ENCODE measurements at regions not wholly inside any gene's neighbourhood (a gene's known extent, or its start where the extent isn't known, plus 50 kb on each side); places are given as distances from the start of the nearest gene placed in this dataset.

DNA sequence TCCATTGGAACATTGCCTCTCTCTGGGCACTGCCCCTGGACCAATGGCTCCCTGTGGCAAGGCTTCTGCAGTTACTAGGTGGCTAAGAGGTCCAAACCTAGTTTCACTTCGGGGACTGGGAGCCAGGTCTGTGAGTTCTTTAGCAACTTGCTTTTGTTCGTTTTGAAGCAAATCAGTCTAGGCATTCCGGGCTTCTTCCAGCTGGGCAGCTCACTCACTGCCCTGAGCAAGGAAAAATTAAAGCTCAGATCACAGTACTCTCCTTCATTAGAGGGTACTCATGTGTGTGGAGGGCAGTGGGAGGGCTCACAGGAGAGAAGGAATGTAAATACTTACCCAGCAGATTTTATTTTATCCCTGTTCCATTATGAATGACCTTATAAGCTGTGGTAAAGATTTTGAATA lies 80.3 kb downstream of the SPP2 start:
- peaks cover under 1% of the 10 kb centered on the region for H3K79me1 ChIP-seq (ENCODE audit: low read length)
- H3K27ac ChIP-seq (ENCODE audit: low read depth, low read length), result no peak overlapping the region
- no peaks in the 10 kb centered on the region for H3K36me3 ChIP-seq (ENCODE audit: control insufficient read depth in 1 of 2, insufficient read depth in 2 of 2, low read length in 2 of 2)
- no peak overlapping the region for H2BK5ac ChIP-seq (ENCODE audit: low read depth, low read length, poor library complexity)
- H3K4ac ChIP-seq (ENCODE audit: low read depth, low read length), result no peak overlapping the region
- H3K9me3 ChIP-seq (ENCODE audit: insufficient read depth, low read depth, low read length), result peaks cover 2% of the 10 kb centered on the region
- no CpG with 5 or more reads among the region's 3 CpGs for WGBS (ENCODE audit: extremely low coverage, insufficient coverage, insufficient read length)
- H3K23ac ChIP-seq (ENCODE audit: low read length), result no peak overlapping the region
- H2AK5ac ChIP-seq (ENCODE audit: low read length), result no peak overlapping the region
- no peak overlapping the region for H3K18ac ChIP-seq (ENCODE audit: low read length)
- H2BK120ac ChIP-seq (ENCODE audit: insufficient read depth, low read length, poor library complexity), result no peak overlapping the region
- H3K4me2 ChIP-seq (ENCODE audit: low read length), result no peak overlapping the region
- no peak overlapping the region for H2BK12ac ChIP-seq (ENCODE audit: low read length)
- H4K8ac ChIP-seq (ENCODE audit: low read depth, low read length), result no peak overlapping the region
- H3K14ac ChIP-seq (ENCODE audit: low read length), result no peak overlapping the region
- H3K79me2 ChIP-seq (ENCODE audit: control insufficient read depth, insufficient read depth, low read length, poor library complexity), result no peaks in the 10 kb centered on the region
- no peak overlapping the region for H4K91ac ChIP-seq (ENCODE audit: low read depth, low read length)
- no peaks in the 10 kb centered on the region for H3K27me3 ChIP-seq (ENCODE audit: insufficient read depth, low read length)
- peaks cover under 1% of the 10 kb centered on the region in 2 experiments for H3K4me1 ChIP-seq (ENCODE audit: control insufficient read depth in 1 of 2, insufficient read depth in 2 of 2, low read length in 2 of 2)
- H3K4me3 ChIP-seq (ENCODE audit: low read depth, low read length), result no peak overlapping the region
- H4K12ac ChIP-seq (ENCODE audit: low read depth, low read length), result no peak overlapping the region
- no peak for DNase-seq
- H3K9ac ChIP-seq (ENCODE audit: low read length), result no peak overlapping the region
- H2AFZ ChIP-seq (ENCODE audit: insufficient read depth, low read length, poor library complexity), result no peak overlapping the region

DNA sequence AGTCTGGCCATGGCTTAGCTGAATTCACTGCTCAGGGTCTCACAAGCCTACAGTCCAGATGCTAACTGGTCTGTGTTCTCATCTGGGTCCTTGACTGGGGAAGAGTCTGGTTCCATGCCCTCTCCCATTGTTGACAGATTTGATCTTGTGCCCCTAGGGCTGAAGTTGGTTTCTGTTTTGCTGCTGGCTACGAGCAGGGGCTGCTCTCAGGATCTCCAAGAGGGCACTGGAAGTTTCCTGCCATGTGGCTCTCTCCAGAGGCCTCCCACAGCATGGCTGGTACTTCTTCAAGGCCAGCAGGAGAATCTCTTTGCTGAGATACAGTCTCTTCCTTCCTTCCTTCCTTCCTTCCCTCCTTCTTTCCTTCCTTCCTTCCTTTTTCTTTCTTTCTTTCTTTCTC lies 78.1 kb downstream of the SPP2 start:
- Histone ChIP-seq H4K91ac (ENCODE audit: low read depth, low read length) (no peak overlapping the region), H2AK5ac (ENCODE audit: low read length) (no peak overlapping the region), H4K8ac (ENCODE audit: low read depth, low read length) (no peak overlapping the region), H2BK5ac (ENCODE audit: low read depth, low read length, poor library complexity) (no peak overlapping the region), H3K4me3 (ENCODE audit: low read depth, low read length) (no peak overlapping the region), H3K9me3 (ENCODE audit: insufficient read depth, low read depth, low read length) (peaks cover 2% of the 10 kb centered on the region), H3K18ac (ENCODE audit: low read length) (no peak overlapping the region), H3K14ac (ENCODE audit: low read length) (no peak overlapping the region), H3K4me2 (ENCODE audit: low read length) (no peak overlapping the region), H3K79me2 (ENCODE audit: control insufficient read depth, insufficient read depth, low read length, poor library complexity) (no peaks in the 10 kb centered on the region), H3K27ac (ENCODE audit: low read depth, low read length) (no peak overlapping the region), H3K23ac (ENCODE audit: low read length) (no peak overlapping the region), H3K79me1 (ENCODE audit: low read length) (no peaks in the 10 kb centered on the region), H3K4ac (ENCODE audit: low read depth, low read length) (no peak overlapping the region), H2AFZ (ENCODE audit: insufficient read depth, low read length, poor library complexity) (no peak overlapping the region), H4K12ac (ENCODE audit: low read depth, low read length) (no peak overlapping the region), H3K4me1 (ENCODE audit: control insufficient read depth in 1 of 2, insufficient read depth in 2 of 2, low read length in 2 of 2) (no peaks in the 10 kb centered on the region), H2BK120ac (ENCODE audit: insufficient read depth, low read length, poor library complexity) (no peak overlapping the region), H3K36me3 (ENCODE audit: control insufficient read depth in 1 of 2, insufficient read depth in 2 of 2, low read length in 2 of 2) (no peaks in the 10 kb centered on the region), H3K9ac (ENCODE audit: low read length) (no peak overlapping the region), H2BK12ac (ENCODE audit: low read length) (no peak overlapping the region), H3K27me3 (ENCODE audit: insufficient read depth, low read length) (no peaks in the 10 kb centered on the region)
- WGBS (ENCODE audit: extremely low coverage, insufficient coverage, insufficient read length), result no CpG with 5 or more reads among the region's 1 CpG
- DNase-seq, result no peak
